ENCODE measurements at regions not wholly inside any gene's neighbourhood (a gene's known extent, or its start where the extent isn't known, plus 50 kb on each side); places are given as distances from the start of the nearest gene placed in this dataset.

- TF ChIP-seq POLR2AphosphoS5 (IDR thresholded peaks at IDR 0.05) (no peak), POLR2A (IDR thresholded peaks at IDR 0.05) (no peak)
These were observed 192.4 kb downstream of the OGFRL1 start for GRCh38 chr6:71481011-71481410.
